GM18951 (cell line): ENCODE measurements at regions not wholly inside any gene's neighbourhood (a gene's known extent, or its start where the extent isn't known, plus 50 kb on each side); places are given as distances from the start of the nearest gene placed in this dataset.

ENCODE experiments used
- POLR2A ChIP-seq: IDR thresholded peaks from 4 replicates; pipeline ENCODE4 v1.6.1; 2011; ENCODE audit warnings: mild to moderate bottlenecking; ENCODE audit not compliant: insufficient read length, insufficient read depth; ENCODE audit errors: extremely low read depth
- in situ Hi-C: fragments of 300-500 bp; cut with MboI; formaldehyde crosslinking; loops from one replicate; pipeline ENCODE4 v1.12.0; 2022; ENCODE audit warnings: low sequenced_read_pairs, mixed read lengths, inconsistent platforms; ENCODE audit not compliant: unreplicated experiment

- in situ Hi-C loops = no loop called here
- no peak for TF ChIP-seq POLR2A
These were observed 58.1 kb upstream of the ADORA2B start for GRCh38 chr17:15886804-15887203.

DNA sequence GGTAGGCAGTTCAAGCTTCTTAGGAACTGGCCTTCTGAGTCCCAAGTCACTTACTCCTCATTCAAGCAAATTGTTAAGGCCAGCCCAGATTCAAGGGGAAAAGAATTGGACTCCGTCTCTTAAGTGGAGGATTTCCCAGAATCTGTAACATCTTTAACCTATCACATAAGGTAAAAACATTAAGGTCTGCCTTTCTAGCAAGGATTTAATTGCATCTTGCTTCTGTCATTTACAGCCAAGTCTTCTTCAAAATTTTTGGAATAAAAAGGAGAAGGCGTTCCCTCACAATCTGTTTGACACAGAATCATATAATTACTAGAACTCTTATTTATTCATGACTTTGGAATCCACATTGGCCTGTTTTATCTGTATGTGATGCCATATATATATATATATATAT is 56.5 kb upstream of the ADORA2B start:
- in situ Hi-C loops = no loop called here
- no peak for TF ChIP-seq POLR2A

GRCh38 chr17:15890279-15890892 is 54.5 kb upstream of the ADORA2B start:
- in situ Hi-C loops = no loop called here
- no peak for TF ChIP-seq POLR2A

- in situ Hi-C loops = no loop called here
- no peak for TF ChIP-seq POLR2A
These were observed 53.6 kb upstream of the ADORA2B start for GRCh38 chr17:15891318-15891717.

DNA sequence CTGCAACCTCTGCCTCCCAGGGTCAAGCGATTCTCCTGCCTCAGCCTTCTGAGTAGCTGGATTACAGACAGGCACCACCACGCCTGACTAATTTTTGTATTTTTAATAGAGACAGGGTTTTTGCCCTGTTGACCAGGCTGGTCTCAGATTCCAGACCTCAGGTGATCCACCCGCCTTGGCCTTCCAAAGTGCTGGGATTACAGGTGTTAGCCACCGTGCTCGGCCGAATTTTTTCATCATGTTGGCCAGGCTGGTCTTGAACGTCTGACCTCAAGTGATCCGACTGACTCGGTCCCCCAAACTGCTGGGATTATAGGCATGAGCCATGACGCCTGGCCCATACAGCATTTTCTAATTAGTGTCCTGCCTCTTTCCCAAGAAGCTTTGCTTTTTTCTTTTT is 52.7 kb upstream of the ADORA2B start:
- TF ChIP-seq POLR2A = no peak
- in situ Hi-C loops = no loop called here

GRCh38 chr17:15892731-15893657 is 51.9 kb upstream of the ADORA2B start:
- TF ChIP-seq POLR2A = no peak
- in situ Hi-C loops = no loop called here

DNA sequence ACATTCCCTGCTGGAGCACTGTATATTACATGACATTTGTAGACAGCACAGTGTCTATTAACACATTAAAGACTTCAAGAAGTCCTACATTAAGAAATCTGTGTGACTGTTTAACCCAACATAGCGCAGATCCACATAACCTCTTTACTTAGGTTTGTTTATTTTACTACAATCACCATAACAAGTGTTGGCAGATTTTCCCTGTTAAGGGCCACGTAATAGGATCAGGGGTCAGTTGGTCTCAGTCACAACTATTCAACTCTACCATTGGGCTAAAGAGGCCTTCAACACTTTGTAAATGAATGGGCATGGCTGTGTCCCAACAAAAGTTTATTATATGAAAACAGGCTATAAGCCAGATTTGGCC is 51.3 kb upstream of the ADORA2B start:
- in situ Hi-C loops = no loop called here
- TF ChIP-seq POLR2A = no peak

DNA sequence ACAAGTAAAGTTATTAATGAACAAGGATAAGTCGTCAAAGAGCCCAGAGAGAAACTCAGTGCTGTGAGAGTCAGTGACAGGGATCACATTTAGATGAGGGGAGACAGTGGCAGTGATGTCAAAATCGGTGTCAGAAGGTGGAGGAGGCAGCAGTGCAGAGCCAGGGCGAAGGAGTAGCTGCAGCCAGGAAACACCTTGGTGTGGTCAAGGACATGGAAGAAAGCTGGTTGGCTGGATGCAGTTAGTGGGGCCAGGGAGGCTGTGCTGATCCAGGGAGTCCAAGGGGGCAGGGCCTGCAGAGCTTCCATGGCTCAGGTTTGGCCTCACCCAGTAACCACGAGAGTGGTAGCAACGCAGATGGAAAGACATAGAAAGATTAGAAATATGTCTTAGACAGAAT is 50.7 kb upstream of the ADORA2B start:
- in situ Hi-C loops = no loop called here
- TF ChIP-seq POLR2A = no peak

GRCh38 chr17:15894913-15895658 is 49.8 kb upstream of the ADORA2B start:
- no peak for TF ChIP-seq POLR2A
- in situ Hi-C loops = no loop called here
